ENCODE measurements at regions not wholly inside any gene's neighbourhood (a gene's known extent, or its start where the extent isn't known, plus 50 kb on each side); places are given as distances from the start of the nearest gene placed in this dataset.

DNA sequence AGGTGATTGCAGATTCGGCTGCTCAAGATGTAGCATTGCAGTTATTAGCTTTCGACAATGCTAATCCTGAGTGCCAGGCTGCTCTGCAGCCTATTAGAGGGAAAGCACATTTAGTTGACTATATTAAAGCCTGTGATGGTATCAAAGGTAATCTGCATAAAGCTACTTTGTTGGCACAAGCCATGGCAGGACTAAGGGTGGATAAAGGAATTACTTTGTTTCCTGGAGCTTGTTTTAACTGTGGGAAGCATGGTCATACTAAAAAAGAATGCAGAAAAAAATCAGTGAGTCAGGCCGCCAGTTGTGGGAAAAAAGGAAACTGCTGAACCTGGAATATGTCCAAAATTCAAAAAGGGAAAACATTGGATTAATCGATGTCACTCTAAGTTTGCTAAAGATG, 154.9 kb upstream of the TECRL start:
- TF ChIP-seq, protein P1, sequence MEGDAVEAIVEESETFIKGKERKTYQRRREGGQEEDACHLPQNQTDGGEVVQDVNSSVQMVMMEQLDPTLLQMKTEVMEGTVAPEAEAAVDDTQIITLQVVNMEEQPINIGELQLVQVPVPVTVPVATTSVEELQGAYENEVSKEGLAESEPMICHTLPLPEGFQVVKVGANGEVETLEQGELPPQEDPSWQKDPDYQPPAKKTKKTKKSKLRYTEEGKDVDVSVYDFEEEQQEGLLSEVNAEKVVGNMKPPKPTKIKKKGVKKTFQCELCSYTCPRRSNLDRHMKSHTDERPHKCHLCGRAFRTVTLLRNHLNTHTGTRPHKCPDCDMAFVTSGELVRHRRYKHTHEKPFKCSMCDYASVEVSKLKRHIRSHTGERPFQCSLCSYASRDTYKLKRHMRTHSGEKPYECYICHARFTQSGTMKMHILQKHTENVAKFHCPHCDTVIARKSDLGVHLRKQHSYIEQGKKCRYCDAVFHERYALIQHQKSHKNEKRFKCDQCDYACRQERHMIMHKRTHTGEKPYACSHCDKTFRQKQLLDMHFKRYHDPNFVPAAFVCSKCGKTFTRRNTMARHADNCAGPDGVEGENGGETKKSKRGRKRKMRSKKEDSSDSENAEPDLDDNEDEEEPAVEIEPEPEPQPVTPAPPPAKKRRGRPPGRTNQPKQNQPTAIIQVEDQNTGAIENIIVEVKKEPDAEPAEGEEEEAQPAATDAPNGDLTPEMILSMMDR (IDR thresholded peaks at IDR 0.05): no peak
- no peak for TF ChIP-seq POLR2A (IDR thresholded peaks at IDR 0.05)
